H9 (cell line): ENCODE measurements at regions not wholly inside any gene's neighbourhood (a gene's known extent, or its start where the extent isn't known, plus 50 kb on each side); places are given as distances from the start of the nearest gene placed in this dataset.

ENCODE experiments used
- DNase-seq: peaks from one replicate; pipeline ENCODE4 v3.0.0-alpha.2; 2017
- H2AFZ ChIP-seq: one replicate; pipeline ENCODE4 v1.6.1; 2013; ENCODE audit warnings: mild to moderate bottlenecking, low read length, control low read depth, moderate library complexity
- H2AK5ac ChIP-seq: 2 replicates; pipeline ENCODE4 v1.6.1; 2013; ENCODE audit warnings: low read length, control low read depth, mixed read lengths; ENCODE audit not compliant: insufficient read length
- H2BK120ac ChIP-seq: one replicate; pipeline ENCODE4 v1.6.1; 2013; ENCODE audit warnings: low read depth, mild to moderate bottlenecking, low read length, control low read depth, inconsistent platforms; ENCODE audit not compliant: poor library complexity, severe bottlenecking
- H2BK12ac ChIP-seq: 2 replicates; pipeline ENCODE4 v1.6.1; 2013; ENCODE audit warnings: low read length, control low read depth, mixed read lengths, low read depth; ENCODE audit not compliant: insufficient read length
- H2BK15ac ChIP-seq: 2 replicates; pipeline ENCODE4 v1.6.1; 2013; ENCODE audit warnings: low read depth, low read length, control low read depth
- H2BK20ac ChIP-seq: one replicate; pipeline ENCODE4 v1.6.1; 2013; ENCODE audit warnings: low read depth, mild to moderate bottlenecking, low read length, control low read depth, inconsistent platforms; ENCODE audit not compliant: poor library complexity, severe bottlenecking
- H2BK5ac ChIP-seq: 2 replicates; pipeline ENCODE4 v1.6.1; 2013; ENCODE audit warnings: low read length, control low read depth, mixed read lengths; ENCODE audit not compliant: insufficient read length
- H3K14ac ChIP-seq: 2 replicates; pipeline ENCODE4 v1.6.1; 2013; ENCODE audit warnings: low read length, control low read depth; ENCODE audit not compliant: insufficient read depth
- H3K18ac ChIP-seq: 2 replicates; pipeline ENCODE4 v1.6.1; 2013; ENCODE audit warnings: low read depth, mild to moderate bottlenecking, mixed read lengths, low read length, control low read depth; ENCODE audit not compliant: insufficient read length
- H3K23ac ChIP-seq: 2 replicates; pipeline ENCODE4 v1.6.1; 2013; ENCODE audit warnings: low read length, control low read depth, mixed read lengths, low read depth; ENCODE audit not compliant: insufficient read length
- H3K23me2 ChIP-seq: 2 replicates; pipeline ENCODE4 v1.6.1; 2013; ENCODE audit warnings: low read depth, mild to moderate bottlenecking, mixed read lengths, low read length, control low read depth; ENCODE audit not compliant: insufficient read length, poor library complexity, severe bottlenecking
- H3K27ac ChIP-seq: 2 replicates; pipeline ENCODE4 v1.5.1; 2013; ENCODE audit warnings: low read length, control low read depth, mixed read lengths, low read depth; ENCODE audit not compliant: insufficient read length
- H3K27me3 ChIP-seq: 2 replicates; pipeline ENCODE4 v1.6.1; 2013; ENCODE audit warnings: low read length, control low read depth, inconsistent platforms; ENCODE audit not compliant: insufficient read depth
- H3K4ac ChIP-seq: 2 replicates; pipeline ENCODE4 v1.6.1; 2013; ENCODE audit warnings: low read depth, mild to moderate bottlenecking, control low read depth, inconsistent platforms, low read length, moderate library complexity
- H3K4me1 ChIP-seq: 2 replicates; pipeline ENCODE4 v1.6.1; 2013; ENCODE audit warnings: low read length, control low read depth, inconsistent platforms; ENCODE audit not compliant: insufficient read depth
- H3K4me2 ChIP-seq: 2 replicates; pipeline ENCODE4 v1.6.1; 2013; ENCODE audit warnings: low read length, control low read depth, mixed read lengths; ENCODE audit not compliant: insufficient read length, insufficient read depth
- H3K56ac ChIP-seq: 2 replicates; pipeline ENCODE4 v1.6.1; 2013; ENCODE audit warnings: low read depth, mild to moderate bottlenecking, mixed read lengths, low read length, control low read depth; ENCODE audit not compliant: insufficient read length
- H3K79me1 ChIP-seq: 2 replicates; pipeline ENCODE4 v1.6.1; 2013; ENCODE audit warnings: low read depth, mild to moderate bottlenecking, moderate library complexity, low read length, control low read depth, inconsistent platforms; ENCODE audit not compliant: insufficient read depth, poor library complexity, severe bottlenecking
- H3K79me2 ChIP-seq: 2 replicates; pipeline ENCODE4 v1.6.1; 2013; ENCODE audit warnings: low read length, control low read depth, inconsistent platforms; ENCODE audit not compliant: insufficient read depth
- H3K9ac ChIP-seq: 2 replicates; pipeline ENCODE4 v1.6.1; 2013; ENCODE audit warnings: low read length, control low read depth, mixed read lengths; ENCODE audit not compliant: insufficient read length; ENCODE audit errors: extremely low read depth
- H3K9me3 ChIP-seq: one replicate; pipeline ENCODE4 v1.6.1; 2013; ENCODE audit warnings: low read depth, low read length, inconsistent platforms; ENCODE audit not compliant: control insufficient read depth
- H3T11ph ChIP-seq: one replicate; pipeline ENCODE4 v1.6.1; 2013; ENCODE audit warnings: mild to moderate bottlenecking, low read length, control low read depth, inconsistent platforms
- H4K20me1 ChIP-seq: one replicate; pipeline ENCODE4 v1.6.1; 2013; ENCODE audit not compliant: control insufficient read depth, insufficient read length, insufficient read depth
- H4K5ac ChIP-seq: 2 replicates; pipeline ENCODE4 v1.6.1; 2013; ENCODE audit warnings: low read depth, mild to moderate bottlenecking, mixed read lengths, low read length, control low read depth; ENCODE audit not compliant: insufficient read length
- H4K8ac ChIP-seq: replicated peaks from 2 replicates; pipeline ENCODE4 v1.6.1; 2013; ENCODE audit warnings: low read length, control low read depth, mixed read lengths, low read depth; ENCODE audit not compliant: insufficient read length
- H4K91ac ChIP-seq: 2 replicates; pipeline ENCODE4 v1.6.1; 2013; ENCODE audit warnings: low read depth, mild to moderate bottlenecking, moderate library complexity, mixed read lengths, low read length, control low read depth; ENCODE audit not compliant: insufficient read length
- H3K27ac Mint-ChIP-seq, 3 experiments: 2 replicates in 2 of 3; 3 replicates in 1 of 3; pipeline ENCODE4 v1.8.0; 2020 to 2021; ENCODE audit warnings: mixed read lengths in 3 of 3, mild to moderate bottlenecking in 1 of 3, moderate library complexity in 1 of 3
- H3K27me3 Mint-ChIP-seq: 2 replicates; pipeline ENCODE4 v1.8.0; 2021; ENCODE audit warnings: low read depth, mild to moderate bottlenecking, moderate library complexity, mixed read lengths
- H3K36me3 Mint-ChIP-seq, 3 experiments: 2 replicates in 2 of 3; 3 replicates in 1 of 3; pipeline ENCODE4 v1.8.0; 2020 to 2021; ENCODE audit warnings: low read depth in 3 of 3, mixed read lengths in 3 of 3; ENCODE audit not compliant: insufficient read depth in 1 of 3
- H3K4me1 Mint-ChIP-seq, 2 experiments: 2 replicates each; pipeline ENCODE4 v1.8.0; 2020; ENCODE audit warnings: mixed read lengths in 2 of 2
- H3K4me3 Mint-ChIP-seq, 2 experiments: 2 replicates in 1 of 2; 3 replicates in 1 of 2; pipeline ENCODE4 v1.8.0; 2020 to 2021; ENCODE audit warnings: mild to moderate bottlenecking in 2 of 2, mixed read lengths in 2 of 2, moderate library complexity in 1 of 2
- H3K9me3 Mint-ChIP-seq, 2 experiments: 2 replicates in 1 of 2; 3 replicates in 1 of 2; pipeline ENCODE4 v1.8.0; 2020; ENCODE audit warnings: mild to moderate bottlenecking in 2 of 2, mixed read lengths in 2 of 2, moderate library complexity in 1 of 2
- CTCF ChIP-seq: fragments of 200-600 bp; sonication (generic); conservative IDR thresholded peaks from 3 replicates; pipeline ENCODE4 v1.8.0; 2021; ENCODE audit warnings: antibody characterized with exemption, mild to moderate bottlenecking
- WGBS: extraction: QIAGEN DNeasy Blood & Tissue Kit; methylation state at CpG from one replicate; pipeline ENCODE4 v1.1.7; 2013; ENCODE audit warnings: missing lambda C conversion rate, low lambda C conversion rate, mixed read lengths; ENCODE audit not compliant: insufficient read length; ENCODE audit errors: extremely low coverage; 5-methylcytosine and 5-hydroxymethylcytosine counted together

- Histone ChIP-seq H2BK15ac (no peak overlapping the region), H3K14ac (no peak overlapping the region), H4K5ac (no peak overlapping the region), H2BK12ac (no peak overlapping the region), H2BK5ac (no peak overlapping the region), H3K23me2 (no peaks in the 10 kb centered on the region), H3K9me3 (no peaks in the 10 kb centered on the region), H3T11ph (no peak overlapping the region), H3K56ac (no peak overlapping the region), H2AFZ (no peak overlapping the region), H2BK120ac (no peak overlapping the region), H4K8ac (no peak overlapping the region), H3K18ac (no peak overlapping the region), H3K79me2 (no peaks in the 10 kb centered on the region), H3K27ac (no peak overlapping the region), H3K4me2 (no peak overlapping the region), H3K79me1 (no peaks in the 10 kb centered on the region), H3K4ac (no peak overlapping the region), H3K23ac (no peak overlapping the region), H3K4me1 (no peaks in the 10 kb centered on the region; the same call in 1 of the 2 replicates), H3K27me3 (no peaks in the 10 kb centered on the region), H2BK20ac (no peak overlapping the region), H4K20me1 (no peaks in the 10 kb centered on the region), H4K91ac (no peak overlapping the region), H3K9ac (no peak overlapping the region), H2AK5ac (no peak overlapping the region)
- no peak overlapping the region for H3K27ac Mint-ChIP-seq
- no peak for DNase-seq
- no CpG with 5 or more reads among the region's 3 CpGs for WGBS
- peaks cover 6 to 27% (median 8%) of the 10 kb centered on the region in 3 experiments for H3K36me3 Mint-ChIP-seq
- H3K27me3 Mint-ChIP-seq = peaks cover 4% of the 10 kb centered on the region; the same call in 1 of the 2 replicates
- peaks cover 30 to 32% of the 10 kb centered on the region in 2 experiments for H3K9me3 Mint-ChIP-seq
- peaks cover 16 to 25% of the 10 kb centered on the region in 2 experiments for H3K4me1 Mint-ChIP-seq
- no peak overlapping the region for H3K4me3 Mint-ChIP-seq
- no peak for TF ChIP-seq CTCF
These were observed 95.9 kb upstream of the AUTS2 start for GRCh38 chr7:69502358-69502757.
